H1 (cell line): ENCODE measurements at regions not wholly inside any gene's neighbourhood (a gene's known extent, or its start where the extent isn't known, plus 50 kb on each side); places are given as distances from the start of the nearest gene placed in this dataset.

Source experiments
- CTCF ChIA-PET: fragments of 300-600 bp; sonication (Branson Sonifier 250); formaldehyde crosslinking; loops from one replicate; lab custom pipeline; 2021; ENCODE audit not compliant: partially characterized antibody; lab: Charles Lee
- POLR2A ChIA-PET: fragments of 300-600 bp; sonication (Branson Sonifier 250); formaldehyde crosslinking; loops from one replicate; lab custom pipeline; 2021; ENCODE audit warnings: inconsistent platforms; ENCODE audit not compliant: partially characterized antibody; lab: Charles Lee
- DNase-seq, 2 experiments: peaks; one replicate each; pipeline versions ENCODE4 v3.0.0 to v3.0.0-alpha.2; 2010 to 2022; ENCODE audit warnings: low spot score in 2 of 2, low read depth in 1 of 2, mixed read lengths in 1 of 2
- FAIRE-seq: peaks from 2 replicates; lab custom pipeline; 2011; peaks lifted over from hg19 to GRCh38; lab: Jason Lieb, UNC
- H2AFZ ChIP-seq: 2 replicates; pipeline ENCODE4 v1.8.1; 2012; ENCODE audit warnings: low read length, inconsistent platforms
- H2AK5ac ChIP-seq: 2 replicates; pipeline ENCODE4 v1.6.1; 2013; ENCODE audit warnings: low read depth, low read length
- H2BK120ac ChIP-seq: replicated peaks from 2 replicates; pipeline ENCODE3; 2013; ENCODE audit warnings: low read depth, low read length, inconsistent platforms
- H2BK12ac ChIP-seq: 2 replicates; pipeline ENCODE4 v1.6.1; 2013; ENCODE audit warnings: low read depth, low read length
- H2BK15ac ChIP-seq: 2 replicates; pipeline ENCODE4 v1.6.1; 2013; ENCODE audit warnings: low read length
- H2BK20ac ChIP-seq: 2 replicates; pipeline ENCODE4 v1.6.1; 2013; ENCODE audit warnings: low read length
- H2BK5ac ChIP-seq: 2 replicates; pipeline ENCODE4 v1.6.1; 2013; ENCODE audit warnings: low read depth, low read length
- H3K14ac ChIP-seq: 2 replicates; pipeline ENCODE4 v1.6.1; 2013; ENCODE audit warnings: inconsistent platforms; ENCODE audit not compliant: insufficient read length
- H3K18ac ChIP-seq: 2 replicates; pipeline ENCODE4 v1.6.1; 2013; ENCODE audit warnings: low read length; ENCODE audit errors: extremely low read depth
- H3K23ac ChIP-seq: 2 replicates; pipeline ENCODE4 v1.6.1; 2013; ENCODE audit warnings: inconsistent platforms; ENCODE audit not compliant: insufficient read length
- H3K23me2 ChIP-seq: 2 replicates; pipeline ENCODE4 v1.6.1; 2013; ENCODE audit warnings: low read depth, low read length
- H3K27ac ChIP-seq: 2 replicates; pipeline ENCODE4 v1.6.1; 2011; ENCODE audit warnings: low read depth, low read length, inconsistent platforms
- H3K27me3 ChIP-seq, 4 experiments: replicated peaks in 1 of 4; 1 replicate in 1 of 4; 2 replicates in 3 of 4; pipeline versions ENCODE4 v1.6.1 to v1.8.1; 2011 to 2013; ENCODE audit warnings: low read length in 3 of 4, mild to moderate bottlenecking in 3 of 4, inconsistent platforms in 2 of 4, mixed read lengths in 2 of 4, moderate library complexity in 1 of 4; ENCODE audit not compliant: control insufficient read depth in 3 of 4, insufficient read depth in 3 of 4; ENCODE audit errors: extremely low read depth in 1 of 4
- H3K36me3 ChIP-seq, 4 experiments: 2 replicates each; pipeline versions ENCODE4 v1.6.1 to v1.8.1; 2011 to 2013; ENCODE audit warnings: mild to moderate bottlenecking in 4 of 4, low read length in 3 of 4, moderate library complexity in 2 of 4, control low read depth in 1 of 4, inconsistent platforms in 1 of 4; ENCODE audit not compliant: insufficient read depth in 4 of 4, control insufficient read depth in 2 of 4
- H3K4ac ChIP-seq: replicated peaks from 2 replicates; pipeline ENCODE3; 2013; ENCODE audit warnings: low read length, low read depth, mixed read lengths, inconsistent platforms; ENCODE audit not compliant: insufficient read length
- H3K4me1 ChIP-seq, 4 experiments: replicated peaks in 1 of 4; 1 replicate in 1 of 4; 2 replicates in 3 of 4; pipeline versions ENCODE4 v1.6.1 to v1.8.1; 2011 to 2013; ENCODE audit warnings: low read length in 3 of 4, inconsistent platforms in 2 of 4, mixed read lengths in 1 of 4; ENCODE audit not compliant: insufficient read depth in 4 of 4, control insufficient read depth in 3 of 4
- H3K4me2 ChIP-seq, 2 experiments: 2 replicates each; pipeline versions ENCODE4 v1.6.1 to v1.8.1; 2011 to 2013; ENCODE audit warnings: low read depth in 2 of 2, low read length in 2 of 2, control low read depth in 1 of 2, inconsistent platforms in 1 of 2, mild to moderate bottlenecking in 1 of 2; ENCODE audit not compliant: insufficient read depth in 1 of 2
- H3K4me3 ChIP-seq, 4 experiments: fragments of 200-600, 300-600 bp in 1 of 4; sonication (generic), shearing (Covaris generic), sonication (Bioruptor Twin) in 1 of 4; 2 replicates each; pipeline versions ENCODE4 v1.5.1 to v1.8.1; 2011 to 2016; ENCODE audit warnings: low read length in 4 of 4, low read depth in 3 of 4, control low read depth in 2 of 4, inconsistent platforms in 2 of 4, mild to moderate bottlenecking in 2 of 4, mixed read lengths in 1 of 4, moderate library complexity in 1 of 4; ENCODE audit not compliant: insufficient read depth in 2 of 4; ENCODE audit errors: extremely low read depth in 1 of 4
- H3K56ac ChIP-seq: replicated peaks from 2 replicates; pipeline ENCODE3; 2013; ENCODE audit warnings: low read depth, mild to moderate bottlenecking, mixed read lengths, low read length, inconsistent platforms; ENCODE audit not compliant: insufficient read length
- H3K79me1 ChIP-seq: 2 replicates; pipeline ENCODE4 v1.6.1; 2013; ENCODE audit warnings: low read depth, low read length, control low read depth
- H3K79me2 ChIP-seq, 2 experiments: 2 replicates each; pipeline versions ENCODE4 v1.6.1 to v1.8.1; 2012 to 2013; ENCODE audit warnings: low read length in 2 of 2, mild to moderate bottlenecking in 2 of 2, inconsistent platforms in 1 of 2; ENCODE audit not compliant: insufficient read depth in 2 of 2, control insufficient read depth in 1 of 2
- H3K9ac ChIP-seq, 4 experiments: replicated peaks in 1 of 4; 1 replicate in 1 of 4; 2 replicates in 3 of 4; pipeline versions ENCODE4 v1.6.1 to v1.8.1; 2011 to 2013; ENCODE audit warnings: low read depth in 3 of 4, low read length in 3 of 4, control low read depth in 2 of 4, mild to moderate bottlenecking in 2 of 4, moderate library complexity in 2 of 4, inconsistent platforms in 1 of 4; ENCODE audit errors: extremely low read depth in 1 of 4
- H3K9me3 ChIP-seq, 2 experiments: 2 replicates each; pipeline versions ENCODE4 v1.6.1 to v1.8.1; 2012 to 2013; ENCODE audit warnings: mild to moderate bottlenecking in 2 of 2, moderate library complexity in 2 of 2, control low read depth in 1 of 2, inconsistent platforms in 1 of 2, low read depth in 1 of 2, low read length in 1 of 2, mixed read lengths in 1 of 2; ENCODE audit not compliant: insufficient read depth in 2 of 2
- H4K20me1 ChIP-seq, 2 experiments: replicated peaks in 1 of 2; 2 replicates each; pipeline versions ENCODE3 to v1.8.1; 2011 to 2013; ENCODE audit warnings: inconsistent platforms in 2 of 2, low read length in 2 of 2, mild to moderate bottlenecking in 1 of 2; ENCODE audit not compliant: insufficient read depth in 2 of 2, control insufficient read depth in 1 of 2
- H4K5ac ChIP-seq: 2 replicates; pipeline ENCODE4 v1.6.1; 2013; ENCODE audit warnings: low read length, low read depth, mixed read lengths, inconsistent platforms; ENCODE audit not compliant: insufficient read length
- H4K8ac ChIP-seq: 2 replicates; pipeline ENCODE4 v1.8.0; 2013; ENCODE audit warnings: mild to moderate bottlenecking, moderate library complexity, low read length, inconsistent platforms; ENCODE audit not compliant: insufficient read depth; ENCODE audit errors: extremely low read depth
- H4K91ac ChIP-seq: replicated peaks from 2 replicates; pipeline ENCODE3; 2013; ENCODE audit warnings: low read length, mixed read lengths, inconsistent platforms; ENCODE audit not compliant: insufficient read length
- CTBP2 ChIP-seq: IDR thresholded peaks from 2 replicates; pipeline ENCODE4 v1.7.0; 2011; ENCODE audit warnings: borderline replicate concordance, mild to moderate bottlenecking, moderate library complexity, mixed read lengths, low read length; ENCODE audit not compliant: insufficient read depth, insufficient read length
- GABPA ChIP-seq: IDR thresholded peaks from 2 replicates; pipeline ENCODE4 v1.6.1; 2011; ENCODE audit warnings: mild to moderate bottlenecking, low read length, moderate library complexity, borderline replicate concordance; ENCODE audit not compliant: insufficient read depth
- GTF2F1 ChIP-seq: IDR thresholded peaks from 2 replicates; pipeline ENCODE4 v1.6.1; 2012; ENCODE audit warnings: low read depth, low read length, improper control_type of control experiment, borderline replicate concordance
- KDM4A ChIP-seq: IDR thresholded peaks from one replicate; pipeline ENCODE4 v1.7.1; 2012; ENCODE audit warnings: low read depth, mild to moderate bottlenecking, moderate library complexity, low read length, inconsistent platforms; ENCODE audit not compliant: severe bottlenecking
- MAFK ChIP-seq: IDR thresholded peaks from 2 replicates; pipeline ENCODE4 v1.6.1; 2012; ENCODE audit warnings: low read depth, mild to moderate bottlenecking, improper control_type of control experiment, low read length
- NRF1 ChIP-seq: IDR thresholded peaks from 2 replicates; pipeline ENCODE4 v1.6.1; 2011; ENCODE audit warnings: mild to moderate bottlenecking, low read depth, low read length, improper control_type of control experiment
- POLR2A ChIP-seq, 2 experiments: IDR thresholded peaks; 1 replicate in 1 of 2; 2 replicates in 1 of 2; pipeline ENCODE4 v1.6.1; 2011; ENCODE audit warnings: low read depth in 2 of 2, low read length in 2 of 2, mild to moderate bottlenecking in 2 of 2; ENCODE audit errors: control extremely low read depth in 1 of 2
- SIRT6 ChIP-seq: IDR thresholded peaks from one replicate; pipeline ENCODE4 v1.7.1; 2012; ENCODE audit warnings: low read length, inconsistent platforms
- TAF7 ChIP-seq: optimal IDR thresholded peaks from 2 replicates; pipeline ENCODE3; 2011; ENCODE audit warnings: low read depth, mild to moderate bottlenecking, inconsistent platforms, low read length, moderate library complexity, borderline replicate concordance
- TCF12 ChIP-seq: IDR thresholded peaks from 2 replicates; pipeline ENCODE4 v1.6.1; 2011; ENCODE audit warnings: low read depth, mild to moderate bottlenecking, low read length
- WGBS, 2 experiments: shearing (Covaris generic) in 1 of 2; methylation state at CpG; one replicate each; pipeline versions ENCODE4 v1.1.6 to v1.1.7; 2013 to 2015; ENCODE audit warnings: low lambda C conversion rate in 2 of 2, mixed read lengths in 2 of 2, inconsistent platforms in 1 of 2, low coverage in 1 of 2, missing lambda C conversion rate in 1 of 2; ENCODE audit not compliant: insufficient replicate concordance in 2 of 2, insufficient coverage in 1 of 2, insufficient read length in 1 of 2; ENCODE audit errors: extremely low coverage in 1 of 2, missing lambda C conversion rate in 1 of 2; 5-methylcytosine and 5-hydroxymethylcytosine counted together
- TF ChIP-seq, protein P1 (sequence below): IDR thresholded peaks from 2 replicates; pipeline ENCODE4 v1.6.1; 2011; ENCODE audit warnings: low read depth, mild to moderate bottlenecking, low read length; ENCODE audit not compliant: insufficient read depth
- TF ChIP-seq, protein P2 (sequence below), 3 experiments: IDR thresholded peaks; 1 replicate in 2 of 3; 2 replicates in 1 of 3; pipeline versions ENCODE4 v1.5.1 to v1.6.1; 2011; ENCODE audit warnings: low read length in 3 of 3, mild to moderate bottlenecking in 3 of 3, inconsistent platforms in 2 of 3, low read depth in 1 of 3, moderate library complexity in 1 of 3; ENCODE audit not compliant: insufficient read depth in 1 of 3; ENCODE audit errors: control extremely low read depth in 1 of 3

DNA sequence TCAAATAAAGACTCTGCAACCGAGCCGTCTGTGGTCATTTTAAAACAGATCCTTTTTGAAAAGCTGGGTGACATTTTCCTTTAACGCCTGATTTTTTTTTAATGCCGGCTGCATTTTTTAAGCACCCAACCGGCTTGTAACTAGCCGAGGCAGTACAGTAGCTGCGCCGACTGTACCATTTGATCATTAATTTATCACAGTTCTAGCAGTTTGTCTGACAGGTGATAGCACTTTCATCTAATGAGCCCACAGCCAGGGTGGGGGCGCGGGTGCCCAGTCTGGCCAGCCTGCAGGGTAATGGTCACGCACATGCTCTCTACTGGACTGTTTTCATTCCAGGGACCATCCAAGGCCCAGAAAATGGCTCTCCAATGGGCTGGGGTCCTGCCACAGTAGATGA is 68.8 kb downstream of the IRX5 start:
- no peak overlapping the region for H2BK12ac ChIP-seq
- no peak overlapping the region for H3K9ac ChIP-seq
- CTCF ChIA-PET: interaction anchor here (1.1 kb wide), 1 partner anchor 22 kb away, joined by 3 read pairs; no protein-coding TSS in a partner anchor
- POLR2A ChIA-PET: no interaction called here
- H3K56ac ChIP-seq: no peak overlapping the region
- no peaks in the 10 kb centered on the region for H3K9me3 ChIP-seq
- no peak overlapping the region for H2BK15ac ChIP-seq
- DNase-seq: no peak
- no peaks in the 10 kb centered on the region for H3K79me1 ChIP-seq
- no peak overlapping the region for H3K23ac ChIP-seq
- FAIRE-seq: no peak
- H4K5ac ChIP-seq: no peak overlapping the region
- H3K23me2 ChIP-seq: no peaks in the 10 kb centered on the region
- no peak overlapping the region for H2BK120ac ChIP-seq
- no peak overlapping the region for H2BK20ac ChIP-seq
- no peaks in the 10 kb centered on the region for H3K79me2 ChIP-seq
- H2AFZ ChIP-seq: no peak overlapping the region
- 84% methylated on average over 11 of the region's 11 CpGs; no CpG with 5 or more reads in 1 of the 2 experiments for whole genome bisulfite sequencing, 2 experiments
- no peaks in the 10 kb centered on the region for H3K4me1 ChIP-seq
- no peak overlapping the region for H4K8ac ChIP-seq
- H3K4me3 ChIP-seq: no peak overlapping the region
- H4K20me1 ChIP-seq: no peaks in the 10 kb centered on the region
- H3K4ac ChIP-seq: no peak overlapping the region
- H3K18ac ChIP-seq: no peak overlapping the region
- H3K14ac ChIP-seq: no peak overlapping the region
- H4K91ac ChIP-seq: no peak overlapping the region
- no peak overlapping the region for H3K4me2 ChIP-seq
- no peaks in the 10 kb centered on the region for H3K36me3 ChIP-seq
- H3K27me3 ChIP-seq: no peaks in the 10 kb centered on the region
- no peak overlapping the region for H3K27ac ChIP-seq
- no peak overlapping the region for H2BK5ac ChIP-seq
- no peak overlapping the region for H2AK5ac ChIP-seq
- TF ChIP-seq, protein P1, sequence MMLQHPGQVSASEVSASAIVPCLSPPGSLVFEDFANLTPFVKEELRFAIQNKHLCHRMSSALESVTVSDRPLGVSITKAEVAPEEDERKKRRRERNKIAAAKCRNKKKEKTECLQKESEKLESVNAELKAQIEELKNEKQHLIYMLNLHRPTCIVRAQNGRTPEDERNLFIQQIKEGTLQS: no peak
- no peak for TF ChIP-seq SIRT6
- TF ChIP-seq CTBP2: no peak
- no peak for TF ChIP-seq GABPA
- TF ChIP-seq TCF12: no peak
- TF ChIP-seq, protein P2, sequence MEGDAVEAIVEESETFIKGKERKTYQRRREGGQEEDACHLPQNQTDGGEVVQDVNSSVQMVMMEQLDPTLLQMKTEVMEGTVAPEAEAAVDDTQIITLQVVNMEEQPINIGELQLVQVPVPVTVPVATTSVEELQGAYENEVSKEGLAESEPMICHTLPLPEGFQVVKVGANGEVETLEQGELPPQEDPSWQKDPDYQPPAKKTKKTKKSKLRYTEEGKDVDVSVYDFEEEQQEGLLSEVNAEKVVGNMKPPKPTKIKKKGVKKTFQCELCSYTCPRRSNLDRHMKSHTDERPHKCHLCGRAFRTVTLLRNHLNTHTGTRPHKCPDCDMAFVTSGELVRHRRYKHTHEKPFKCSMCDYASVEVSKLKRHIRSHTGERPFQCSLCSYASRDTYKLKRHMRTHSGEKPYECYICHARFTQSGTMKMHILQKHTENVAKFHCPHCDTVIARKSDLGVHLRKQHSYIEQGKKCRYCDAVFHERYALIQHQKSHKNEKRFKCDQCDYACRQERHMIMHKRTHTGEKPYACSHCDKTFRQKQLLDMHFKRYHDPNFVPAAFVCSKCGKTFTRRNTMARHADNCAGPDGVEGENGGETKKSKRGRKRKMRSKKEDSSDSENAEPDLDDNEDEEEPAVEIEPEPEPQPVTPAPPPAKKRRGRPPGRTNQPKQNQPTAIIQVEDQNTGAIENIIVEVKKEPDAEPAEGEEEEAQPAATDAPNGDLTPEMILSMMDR (IDR thresholded peaks at IDR 0.05; ENCODE audit: control extremely low read depth in 1 of 3, insufficient read depth in 1 of 3, low read depth in 1 of 3, low read length in 3 of 3): no peak
- no peak for TF ChIP-seq GTF2F1
- no peak for TF ChIP-seq NRF1
- no peak for TF ChIP-seq TAF7
- TF ChIP-seq KDM4A: no peak
- TF ChIP-seq POLR2A (IDR thresholded peaks at IDR 0.05; ENCODE audit: control extremely low read depth in 1 of 2, low read depth in 2 of 2, low read length in 2 of 2): no peak
- TF ChIP-seq MAFK: no peak
